Fibroblast of lung (primary cell): ENCODE measurements at regions not wholly inside any gene's neighbourhood (a gene's known extent, or its start where the extent isn't known, plus 50 kb on each side); places are given as distances from the start of the nearest gene placed in this dataset.

Experiments
- DNase-seq, 2 donors: peaks; one replicate each; pipeline versions ENCODE4 v3.0.0 to v3.0.0-alpha.2; 2010; ENCODE audit warnings: low read depth in 2 of 2
- H2AFZ ChIP-seq: 2 replicates; pipeline ENCODE4 v1.5.1; 2012; ENCODE audit warnings: low read length, control low read depth, inconsistent platforms
- H3K27ac ChIP-seq: 2 replicates; pipeline ENCODE4 v1.5.1; 2011; ENCODE audit warnings: low read length, control low read depth; ENCODE audit not compliant: insufficient read depth
- H3K27me3 ChIP-seq: 2 replicates; pipeline ENCODE4 v1.5.1; 2011; ENCODE audit warnings: mild to moderate bottlenecking, low read length; ENCODE audit not compliant: control insufficient read depth, insufficient read depth
- H3K36me3 ChIP-seq: 2 replicates; pipeline ENCODE4 v1.5.1; 2011; ENCODE audit warnings: low read length; ENCODE audit not compliant: control insufficient read depth, insufficient read depth
- H3K4me1 ChIP-seq: 2 replicates; pipeline ENCODE4 v1.5.1; 2011; ENCODE audit warnings: low read length; ENCODE audit not compliant: control insufficient read depth, insufficient read depth; ENCODE audit errors: extremely low read depth
- H3K4me2 ChIP-seq: 2 replicates; pipeline ENCODE4 v1.5.1; 2011; ENCODE audit warnings: low read length, control low read depth; ENCODE audit not compliant: insufficient read depth; ENCODE audit errors: extremely low read depth
- H3K4me3 ChIP-seq, 4 experiments: fragments of 200-600 bp in 1 of 4; sonication (generic) in 1 of 4; replicated peaks in 1 of 4; 2 replicates each; pipeline ENCODE4 v1.5.1; 2011 to 2016; ENCODE audit warnings: low read length in 4 of 4, low read depth in 3 of 4, mild to moderate bottlenecking in 3 of 4, control low read depth in 2 of 4, inconsistent platforms in 1 of 4, mixed read lengths in 1 of 4; ENCODE audit not compliant: insufficient read depth in 1 of 4; ENCODE audit errors: control extremely low read depth in 1 of 4
- H3K79me2 ChIP-seq: 2 replicates; pipeline ENCODE4 v1.5.1; 2012; ENCODE audit warnings: mild to moderate bottlenecking, low read length, inconsistent platforms; ENCODE audit not compliant: control insufficient read depth, insufficient read depth
- H3K9ac ChIP-seq: 2 replicates; pipeline ENCODE4 v1.5.1; 2011; ENCODE audit warnings: mild to moderate bottlenecking, low read length, control low read depth; ENCODE audit not compliant: insufficient read depth
- H3K9me3 ChIP-seq: 2 replicates; pipeline ENCODE4 v1.5.1; 2012; ENCODE audit warnings: low read depth, low read length; ENCODE audit not compliant: control insufficient read depth, insufficient read depth
- H4K20me1 ChIP-seq: 2 replicates; pipeline ENCODE4 v1.5.1; 2011; ENCODE audit warnings: low read length; ENCODE audit not compliant: control insufficient read depth, insufficient read depth; ENCODE audit errors: extremely low read depth
- EZH2 ChIP-seq: IDR thresholded peaks from 2 replicates; pipeline ENCODE4 v1.5.1; 2012; ENCODE audit warnings: low read length, control low read depth, mild to moderate bottlenecking; ENCODE audit errors: missing control alignments
- TF ChIP-seq, protein P1 (sequence below), 2 donors: IDR thresholded peaks in 1 of 2; conservative IDR thresholded peaks in 1 of 2; 1 replicate in 1 of 2; 2 replicates in 1 of 2; pipeline ENCODE4 v1.5.1; 2011 to 2012; ENCODE audit warnings: low read length in 2 of 2, control low read depth in 1 of 2, inconsistent platforms in 1 of 2, low read depth in 1 of 2, mild to moderate bottlenecking in 1 of 2

DNA sequence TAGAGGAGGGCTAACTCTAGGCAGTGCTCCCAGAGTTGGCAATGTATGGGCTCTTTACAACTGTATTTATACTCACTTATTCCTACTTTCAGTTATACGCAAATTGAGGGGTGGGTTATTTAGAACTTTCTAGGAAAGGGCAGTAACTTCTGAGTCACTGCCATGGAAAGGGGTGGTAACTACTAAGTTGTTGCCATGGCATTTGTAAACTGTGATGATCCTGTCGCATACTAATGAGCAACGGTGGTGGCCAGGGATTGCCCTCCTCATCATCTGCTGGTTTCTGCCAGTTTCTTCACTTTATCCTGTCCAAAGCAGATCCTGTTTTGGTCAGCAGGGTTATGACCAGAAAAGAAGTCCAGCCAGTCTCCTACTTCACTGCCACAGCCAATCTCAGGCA is 95.5 kb upstream of the PTPRT start:
- Histone ChIP-seq H3K79me2 (no peaks in the 10 kb centered on the region), H3K27ac (no peak overlapping the region), H3K4me3 (no peak overlapping the region), H3K36me3 (no peaks in the 10 kb centered on the region), H3K9me3 (no peaks in the 10 kb centered on the region), H2AFZ (no peak overlapping the region), H3K9ac (no peak overlapping the region), H3K4me1 (no peaks in the 10 kb centered on the region), H3K4me2 (no peak overlapping the region), H4K20me1 (no peaks in the 10 kb centered on the region), H3K27me3 (no peaks in the 10 kb centered on the region)
- TF ChIP-seq, protein P1, sequence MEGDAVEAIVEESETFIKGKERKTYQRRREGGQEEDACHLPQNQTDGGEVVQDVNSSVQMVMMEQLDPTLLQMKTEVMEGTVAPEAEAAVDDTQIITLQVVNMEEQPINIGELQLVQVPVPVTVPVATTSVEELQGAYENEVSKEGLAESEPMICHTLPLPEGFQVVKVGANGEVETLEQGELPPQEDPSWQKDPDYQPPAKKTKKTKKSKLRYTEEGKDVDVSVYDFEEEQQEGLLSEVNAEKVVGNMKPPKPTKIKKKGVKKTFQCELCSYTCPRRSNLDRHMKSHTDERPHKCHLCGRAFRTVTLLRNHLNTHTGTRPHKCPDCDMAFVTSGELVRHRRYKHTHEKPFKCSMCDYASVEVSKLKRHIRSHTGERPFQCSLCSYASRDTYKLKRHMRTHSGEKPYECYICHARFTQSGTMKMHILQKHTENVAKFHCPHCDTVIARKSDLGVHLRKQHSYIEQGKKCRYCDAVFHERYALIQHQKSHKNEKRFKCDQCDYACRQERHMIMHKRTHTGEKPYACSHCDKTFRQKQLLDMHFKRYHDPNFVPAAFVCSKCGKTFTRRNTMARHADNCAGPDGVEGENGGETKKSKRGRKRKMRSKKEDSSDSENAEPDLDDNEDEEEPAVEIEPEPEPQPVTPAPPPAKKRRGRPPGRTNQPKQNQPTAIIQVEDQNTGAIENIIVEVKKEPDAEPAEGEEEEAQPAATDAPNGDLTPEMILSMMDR (conservative IDR thresholded peaks at IDR 0.05 in 1 of 2, IDR thresholded peaks at IDR 0.05 in 1 of 2; ENCODE audit: low read depth in 1 of 2, low read length in 2 of 2), result no peak
- TF ChIP-seq EZH2, result no peak
- no peak for DNase-seq

DNA sequence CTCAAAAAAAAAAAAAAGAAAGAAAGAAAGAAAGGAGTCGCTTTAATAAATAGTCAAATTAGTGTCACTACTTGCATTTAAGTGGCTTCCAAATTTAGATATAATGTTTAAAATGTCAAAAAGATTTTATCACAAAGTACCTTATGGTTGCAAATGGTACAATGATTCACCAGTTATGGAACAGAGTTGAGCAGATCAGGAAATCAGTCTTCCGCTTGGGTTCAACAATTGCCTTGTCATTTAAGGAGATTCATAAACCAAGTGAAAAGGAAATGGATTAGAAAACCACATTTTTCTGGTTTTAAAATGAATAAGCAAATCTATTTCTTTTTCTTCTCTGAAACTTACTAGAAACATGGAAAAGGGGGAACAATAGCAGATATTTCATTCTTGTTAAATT is 94.8 kb upstream of the PTPRT start:
- no peak for DNase-seq
- no peaks in the 10 kb centered on the region for H3K4me1 ChIP-seq
- no peak for TF ChIP-seq EZH2
- TF ChIP-seq, protein P1 (conservative IDR thresholded peaks at IDR 0.05 in 1 of 2, IDR thresholded peaks at IDR 0.05 in 1 of 2; ENCODE audit: low read depth in 1 of 2, low read length in 2 of 2), result no peak

DNA sequence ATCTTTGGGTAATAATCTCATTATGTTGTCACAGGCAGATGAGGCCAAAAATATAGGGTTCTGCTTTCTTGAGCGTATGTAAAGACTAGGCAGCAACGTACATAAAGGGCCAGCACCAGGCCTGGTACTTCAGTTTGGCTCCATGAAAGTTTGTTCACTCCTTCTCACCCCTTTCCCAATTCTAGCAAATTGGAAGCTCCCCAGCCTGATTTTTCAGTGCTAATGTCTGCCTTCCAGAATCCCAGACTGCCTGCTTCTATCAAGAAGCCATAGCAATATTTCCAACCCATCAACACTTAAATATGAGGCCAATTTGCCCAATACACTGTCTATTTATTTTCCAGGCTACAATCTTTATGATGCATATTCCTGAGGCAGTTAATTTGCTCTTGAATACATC is 93.4 kb upstream of the PTPRT start:
- H3K9ac ChIP-seq, result no peak overlapping the region
- no peak overlapping the region for H3K4me2 ChIP-seq
- no peaks in the 10 kb centered on the region for H3K36me3 ChIP-seq
- no peak for DNase-seq
- H3K27me3 ChIP-seq, result no peaks in the 10 kb centered on the region
- no peaks in the 10 kb centered on the region for H4K20me1 ChIP-seq
- TF ChIP-seq, protein P1 (conservative IDR thresholded peaks at IDR 0.05 in 1 of 2, IDR thresholded peaks at IDR 0.05 in 1 of 2; ENCODE audit: low read depth in 1 of 2, low read length in 2 of 2), result no peak
- no peak for TF ChIP-seq EZH2
- H3K79me2 ChIP-seq, result no peaks in the 10 kb centered on the region
- no peak overlapping the region for H3K27ac ChIP-seq
- no peaks in the 10 kb centered on the region for H3K4me1 ChIP-seq
- H2AFZ ChIP-seq, result no peak overlapping the region
- H3K9me3 ChIP-seq, result no peaks in the 10 kb centered on the region
- H3K4me3 ChIP-seq, result no peak overlapping the region

More for the DNA sequence above, 94.8 kb upstream of the PTPRT start:
- Histone ChIP-seq H3K27me3 (no peaks in the 10 kb centered on the region), H3K36me3 (no peaks in the 10 kb centered on the region), H4K20me1 (no peaks in the 10 kb centered on the region), H3K4me2 (no peak overlapping the region), H2AFZ (no peak overlapping the region), H3K79me2 (no peaks in the 10 kb centered on the region), H3K27ac (no peak overlapping the region), H3K9ac (no peak overlapping the region), H3K9me3 (no peaks in the 10 kb centered on the region), H3K4me3 (no peak overlapping the region)
